Fibroblast of lung (primary cell): ENCODE measurements at regions not wholly inside any gene's neighbourhood (a gene's known extent, or its start where the extent isn't known, plus 50 kb on each side); places are given as distances from the start of the nearest gene placed in this dataset.

Experiments
- DNase-seq, 2 donors: peaks; one replicate each; pipeline versions ENCODE4 v3.0.0 to v3.0.0-alpha.2; 2010; ENCODE audit warnings: low read depth in 2 of 2
- H2AFZ ChIP-seq: 2 replicates; pipeline ENCODE4 v1.5.1; 2012; ENCODE audit warnings: low read length, control low read depth, inconsistent platforms
- H3K27ac ChIP-seq: 2 replicates; pipeline ENCODE4 v1.5.1; 2011; ENCODE audit warnings: low read length, control low read depth; ENCODE audit not compliant: insufficient read depth
- H3K27me3 ChIP-seq: 2 replicates; pipeline ENCODE4 v1.5.1; 2011; ENCODE audit warnings: mild to moderate bottlenecking, low read length; ENCODE audit not compliant: control insufficient read depth, insufficient read depth
- H3K36me3 ChIP-seq: 2 replicates; pipeline ENCODE4 v1.5.1; 2011; ENCODE audit warnings: low read length; ENCODE audit not compliant: control insufficient read depth, insufficient read depth
- H3K4me1 ChIP-seq: 2 replicates; pipeline ENCODE4 v1.5.1; 2011; ENCODE audit warnings: low read length; ENCODE audit not compliant: control insufficient read depth, insufficient read depth; ENCODE audit errors: extremely low read depth
- H3K4me2 ChIP-seq: 2 replicates; pipeline ENCODE4 v1.5.1; 2011; ENCODE audit warnings: low read length, control low read depth; ENCODE audit not compliant: insufficient read depth; ENCODE audit errors: extremely low read depth
- H3K4me3 ChIP-seq, 4 experiments: fragments of 200-600 bp in 1 of 4; sonication (generic) in 1 of 4; replicated peaks in 1 of 4; 2 replicates each; pipeline ENCODE4 v1.5.1; 2011 to 2016; ENCODE audit warnings: low read length in 4 of 4, low read depth in 3 of 4, mild to moderate bottlenecking in 3 of 4, control low read depth in 2 of 4, inconsistent platforms in 1 of 4, mixed read lengths in 1 of 4; ENCODE audit not compliant: insufficient read depth in 1 of 4; ENCODE audit errors: control extremely low read depth in 1 of 4
- H3K79me2 ChIP-seq: 2 replicates; pipeline ENCODE4 v1.5.1; 2012; ENCODE audit warnings: mild to moderate bottlenecking, low read length, inconsistent platforms; ENCODE audit not compliant: control insufficient read depth, insufficient read depth
- H3K9ac ChIP-seq: 2 replicates; pipeline ENCODE4 v1.5.1; 2011; ENCODE audit warnings: mild to moderate bottlenecking, low read length, control low read depth; ENCODE audit not compliant: insufficient read depth
- H3K9me3 ChIP-seq: 2 replicates; pipeline ENCODE4 v1.5.1; 2012; ENCODE audit warnings: low read depth, low read length; ENCODE audit not compliant: control insufficient read depth, insufficient read depth
- H4K20me1 ChIP-seq: 2 replicates; pipeline ENCODE4 v1.5.1; 2011; ENCODE audit warnings: low read length; ENCODE audit not compliant: control insufficient read depth, insufficient read depth; ENCODE audit errors: extremely low read depth
- EZH2 ChIP-seq: IDR thresholded peaks from 2 replicates; pipeline ENCODE4 v1.5.1; 2012; ENCODE audit warnings: low read length, control low read depth, mild to moderate bottlenecking; ENCODE audit errors: missing control alignments
- TF ChIP-seq, protein P1 (sequence below), 2 donors: IDR thresholded peaks in 1 of 2; conservative IDR thresholded peaks in 1 of 2; 1 replicate in 1 of 2; 2 replicates in 1 of 2; pipeline ENCODE4 v1.5.1; 2011 to 2012; ENCODE audit warnings: low read length in 2 of 2, control low read depth in 1 of 2, inconsistent platforms in 1 of 2, low read depth in 1 of 2, mild to moderate bottlenecking in 1 of 2

GRCh38 chr4:81287101-81287500 lies 72.1 kb upstream of the PRKG2 start:
- no peak for DNase-seq
- no peak overlapping the region for H2AFZ ChIP-seq

DNA sequence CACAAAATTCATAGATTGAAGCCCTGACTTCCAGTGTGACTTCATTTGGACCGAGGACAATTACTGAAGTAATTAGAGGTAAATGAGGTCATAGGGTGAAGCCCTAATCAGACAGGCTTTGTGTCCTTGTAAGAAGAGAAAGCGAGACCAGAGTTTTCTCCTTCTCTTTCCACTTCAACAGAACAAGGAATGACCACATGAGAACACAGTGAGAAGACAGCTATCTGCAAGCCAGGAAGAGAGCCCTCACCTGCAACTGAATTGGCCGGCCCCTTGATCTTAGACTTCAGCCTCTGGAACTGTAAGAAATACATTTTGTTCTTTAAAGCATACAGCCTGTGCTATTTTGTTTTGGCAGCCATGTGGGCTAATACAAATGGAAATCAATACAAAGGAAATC lies 67.1 kb upstream of the PRKG2 start:
- Histone ChIP-seq H3K9me3 (no peaks in the 10 kb centered on the region), H3K4me2 (no peak overlapping the region), H3K27ac (no peak overlapping the region), H3K4me1 (no peaks in the 10 kb centered on the region), H3K4me3 (no peak overlapping the region), H4K20me1 (no peaks in the 10 kb centered on the region), H3K79me2 (no peaks in the 10 kb centered on the region), H3K27me3 (no peaks in the 10 kb centered on the region), H3K36me3 (no peaks in the 10 kb centered on the region), H3K9ac (no peak overlapping the region), H2AFZ (no peak overlapping the region)
- TF ChIP-seq, protein P1, sequence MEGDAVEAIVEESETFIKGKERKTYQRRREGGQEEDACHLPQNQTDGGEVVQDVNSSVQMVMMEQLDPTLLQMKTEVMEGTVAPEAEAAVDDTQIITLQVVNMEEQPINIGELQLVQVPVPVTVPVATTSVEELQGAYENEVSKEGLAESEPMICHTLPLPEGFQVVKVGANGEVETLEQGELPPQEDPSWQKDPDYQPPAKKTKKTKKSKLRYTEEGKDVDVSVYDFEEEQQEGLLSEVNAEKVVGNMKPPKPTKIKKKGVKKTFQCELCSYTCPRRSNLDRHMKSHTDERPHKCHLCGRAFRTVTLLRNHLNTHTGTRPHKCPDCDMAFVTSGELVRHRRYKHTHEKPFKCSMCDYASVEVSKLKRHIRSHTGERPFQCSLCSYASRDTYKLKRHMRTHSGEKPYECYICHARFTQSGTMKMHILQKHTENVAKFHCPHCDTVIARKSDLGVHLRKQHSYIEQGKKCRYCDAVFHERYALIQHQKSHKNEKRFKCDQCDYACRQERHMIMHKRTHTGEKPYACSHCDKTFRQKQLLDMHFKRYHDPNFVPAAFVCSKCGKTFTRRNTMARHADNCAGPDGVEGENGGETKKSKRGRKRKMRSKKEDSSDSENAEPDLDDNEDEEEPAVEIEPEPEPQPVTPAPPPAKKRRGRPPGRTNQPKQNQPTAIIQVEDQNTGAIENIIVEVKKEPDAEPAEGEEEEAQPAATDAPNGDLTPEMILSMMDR (conservative IDR thresholded peaks at IDR 0.05 in 1 of 2, IDR thresholded peaks at IDR 0.05 in 1 of 2; ENCODE audit: low read depth in 1 of 2, low read length in 2 of 2): no peak
- no peak for TF ChIP-seq EZH2
- DNase-seq: no peak

More at GRCh38 chr4:81287101-81287500, 72.1 kb upstream of the PRKG2 start:
- no peak overlapping the region for H3K4me2 ChIP-seq
- no peaks in the 10 kb centered on the region for H3K27me3 ChIP-seq
- H3K4me3 ChIP-seq: no peak overlapping the region
- H3K79me2 ChIP-seq: no peaks in the 10 kb centered on the region
- H3K9me3 ChIP-seq: no peaks in the 10 kb centered on the region
- H3K27ac ChIP-seq: no peak overlapping the region
- no peak overlapping the region for H3K9ac ChIP-seq
- H3K4me1 ChIP-seq: no peaks in the 10 kb centered on the region
- TF ChIP-seq EZH2: no peak
- TF ChIP-seq, protein P1 (conservative IDR thresholded peaks at IDR 0.05 in 1 of 2, IDR thresholded peaks at IDR 0.05 in 1 of 2; ENCODE audit: low read depth in 1 of 2, low read length in 2 of 2): no peak
- no peaks in the 10 kb centered on the region for H3K36me3 ChIP-seq
- no peaks in the 10 kb centered on the region for H4K20me1 ChIP-seq

- Histone ChIP-seq H2AFZ (no peak overlapping the region), H4K20me1 (no peaks in the 10 kb centered on the region), H3K27me3 (no peaks in the 10 kb centered on the region), H3K4me3 (no peak overlapping the region), H3K9me3 (no peaks in the 10 kb centered on the region), H3K79me2 (no peaks in the 10 kb centered on the region), H3K9ac (no peak overlapping the region), H3K36me3 (no peaks in the 10 kb centered on the region), H3K4me1 (no peaks in the 10 kb centered on the region), H3K4me2 (no peak overlapping the region), H3K27ac (no peak overlapping the region)
- no peak for DNase-seq
- TF ChIP-seq, protein P1 (conservative IDR thresholded peaks at IDR 0.05 in 1 of 2, IDR thresholded peaks at IDR 0.05 in 1 of 2; ENCODE audit: low read depth in 1 of 2, low read length in 2 of 2): no peak
- TF ChIP-seq EZH2: no peak
These were observed 59.4 kb upstream of the PRKG2 start for GRCh38 chr4:81274460-81274859.
